Activated naive CD8-positive, alpha-beta T cell treated with anti-CD3 and anti-CD28 coated beads, Interleukin-2, amount 50 U/mL, for 16 hours (primary cell): ENCODE measurements at regions not wholly inside any gene's neighbourhood (a gene's known extent, or its start where the extent isn't known, plus 50 kb on each side); places are given as distances from the start of the nearest gene placed in this dataset.
"Not testable (repeated sequence)": the region's sequence is repeated elsewhere in the genome, so short reads cannot be mapped to it uniquely, and the experiment has no call there.

Source experiments
- DNase-seq: peaks from one replicate; pipeline ENCODE4 v3.0.0-alpha.2; 2020; ENCODE audit warnings: low read depth, low spot score

DNA sequence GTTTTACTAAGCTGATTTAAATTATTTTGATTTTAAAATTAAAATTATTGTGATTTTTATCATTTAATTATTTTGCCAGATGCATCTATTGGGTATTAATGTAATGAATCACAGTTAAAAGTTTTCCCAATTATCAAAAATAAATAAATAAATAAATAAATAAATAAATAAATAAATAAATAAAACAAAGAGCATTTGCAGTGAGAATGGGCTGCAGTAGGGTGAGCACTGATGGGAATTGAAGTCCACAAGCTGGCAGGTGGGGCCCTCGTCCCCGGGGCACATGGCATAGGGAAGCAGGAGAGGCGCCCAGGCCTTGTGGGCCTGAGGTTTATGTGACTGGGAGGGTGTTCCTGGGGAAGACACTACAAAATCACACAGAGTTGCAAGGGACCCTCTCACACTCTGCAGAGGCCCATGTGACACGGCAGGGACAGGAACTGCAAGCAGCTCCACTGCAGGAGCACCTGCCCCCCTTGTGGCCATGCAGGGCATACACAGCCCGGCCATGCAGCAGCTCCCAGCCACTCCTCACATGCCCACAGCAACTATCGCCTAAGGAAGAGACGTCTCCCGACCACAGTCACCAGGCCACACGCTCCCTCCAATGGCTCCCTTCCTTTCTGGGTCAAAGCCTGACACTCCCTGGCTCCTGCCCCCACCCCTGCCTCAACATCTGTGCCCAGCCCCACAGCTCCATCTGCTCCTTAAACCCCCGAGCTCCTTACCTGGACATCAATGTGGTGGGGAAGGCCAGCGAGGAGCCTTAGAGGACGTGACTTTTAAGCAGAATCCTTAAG lies 256.3 kb upstream of the SFSWAP start:
- DNase-seq, result no peak

DNA sequence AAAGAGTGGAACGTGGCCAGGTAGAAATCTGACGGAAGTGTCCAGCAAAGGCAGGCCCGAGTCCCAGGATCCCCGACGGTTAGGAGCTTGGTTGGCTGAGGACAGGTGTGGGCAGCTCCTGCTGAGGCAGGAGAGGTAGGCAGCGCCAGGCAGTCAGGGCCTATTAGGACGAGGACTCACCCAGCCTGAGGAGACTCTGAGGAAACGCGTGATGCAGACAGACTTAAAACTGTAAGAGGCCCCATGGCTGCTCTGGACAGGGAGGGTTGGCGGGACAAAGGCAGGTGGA lies 255.7 kb upstream of the SFSWAP start:
- DNase-seq, result no peak

DNA sequence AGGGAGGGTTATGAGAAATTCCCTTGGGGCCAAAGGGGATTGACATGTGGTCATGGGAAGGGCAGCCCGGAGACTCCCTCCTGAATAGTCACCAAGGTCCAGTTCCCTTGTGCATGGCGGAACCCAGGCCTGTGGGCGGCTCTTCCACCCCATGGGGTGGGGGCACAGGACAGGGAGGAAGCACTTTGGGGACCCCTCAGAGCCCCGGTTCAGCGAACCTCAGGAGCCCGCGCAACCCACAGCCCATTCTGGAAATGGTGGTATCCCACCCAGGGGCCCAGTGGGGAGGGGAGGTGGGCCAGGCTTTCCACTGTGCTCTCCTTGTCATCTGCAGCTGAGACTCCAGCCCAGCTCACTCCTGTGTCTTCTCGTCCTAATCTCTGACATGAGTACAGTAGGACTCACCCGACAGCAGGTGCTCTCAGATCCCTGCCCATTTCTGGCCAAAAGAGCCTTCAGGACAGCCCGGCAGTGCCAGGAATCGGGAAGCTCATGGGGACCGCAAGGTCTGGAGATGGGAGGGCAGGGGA lies 255.2 kb upstream of the SFSWAP start:
- no peak for DNase-seq

DNA sequence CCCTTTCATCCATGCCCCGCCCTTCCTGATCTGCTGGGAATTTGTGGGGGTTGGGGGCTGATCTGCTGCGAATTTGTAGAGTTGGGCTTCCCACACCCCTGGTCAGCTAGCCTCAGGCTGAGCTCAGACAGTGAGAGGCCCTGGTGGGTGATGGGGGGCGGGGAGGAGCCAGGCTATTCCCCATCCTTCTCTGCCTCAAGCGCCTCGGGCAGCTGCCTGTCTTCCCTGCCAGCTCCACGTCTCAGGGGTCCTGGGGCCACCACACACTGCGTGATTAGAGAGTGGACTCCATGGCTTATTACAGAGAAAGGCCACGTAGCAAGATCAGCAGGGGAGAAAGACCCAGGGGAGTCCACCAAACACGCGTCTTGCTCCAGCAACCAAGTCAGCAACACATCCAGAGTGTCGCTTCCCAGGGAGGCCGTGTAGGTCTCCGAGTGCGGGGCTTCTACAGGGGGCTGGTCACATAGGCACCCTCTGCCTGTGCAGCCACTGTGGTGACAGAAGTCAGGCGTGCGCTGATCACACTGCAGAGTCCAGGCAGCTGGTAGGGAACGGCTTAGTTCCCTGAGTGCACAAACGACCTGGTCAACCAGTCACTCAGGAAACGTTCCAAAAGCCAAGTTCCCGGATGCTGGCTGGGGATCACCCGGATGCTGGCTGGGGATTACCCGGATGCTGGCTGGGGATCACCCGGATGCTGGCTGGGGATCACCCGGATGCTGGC lies 254.4 kb upstream of the SFSWAP start:
- DNase-seq, result no peak

DNA sequence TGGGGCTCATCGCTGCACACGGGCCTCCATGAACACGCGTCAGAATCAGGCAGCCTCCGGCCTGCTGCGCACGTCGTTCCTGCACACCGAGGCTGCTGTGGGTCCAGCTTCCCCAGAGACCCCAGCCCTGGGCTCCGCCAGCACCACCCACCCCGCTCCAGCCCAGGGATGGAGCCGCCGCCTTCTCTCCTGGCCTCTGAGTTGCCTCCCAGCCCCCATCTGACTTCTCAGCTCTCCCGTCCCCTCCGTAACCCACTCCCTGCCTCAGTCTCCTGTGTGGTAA lies 253.9 kb upstream of the SFSWAP start:
- DNase-seq, result no peak

DNA sequence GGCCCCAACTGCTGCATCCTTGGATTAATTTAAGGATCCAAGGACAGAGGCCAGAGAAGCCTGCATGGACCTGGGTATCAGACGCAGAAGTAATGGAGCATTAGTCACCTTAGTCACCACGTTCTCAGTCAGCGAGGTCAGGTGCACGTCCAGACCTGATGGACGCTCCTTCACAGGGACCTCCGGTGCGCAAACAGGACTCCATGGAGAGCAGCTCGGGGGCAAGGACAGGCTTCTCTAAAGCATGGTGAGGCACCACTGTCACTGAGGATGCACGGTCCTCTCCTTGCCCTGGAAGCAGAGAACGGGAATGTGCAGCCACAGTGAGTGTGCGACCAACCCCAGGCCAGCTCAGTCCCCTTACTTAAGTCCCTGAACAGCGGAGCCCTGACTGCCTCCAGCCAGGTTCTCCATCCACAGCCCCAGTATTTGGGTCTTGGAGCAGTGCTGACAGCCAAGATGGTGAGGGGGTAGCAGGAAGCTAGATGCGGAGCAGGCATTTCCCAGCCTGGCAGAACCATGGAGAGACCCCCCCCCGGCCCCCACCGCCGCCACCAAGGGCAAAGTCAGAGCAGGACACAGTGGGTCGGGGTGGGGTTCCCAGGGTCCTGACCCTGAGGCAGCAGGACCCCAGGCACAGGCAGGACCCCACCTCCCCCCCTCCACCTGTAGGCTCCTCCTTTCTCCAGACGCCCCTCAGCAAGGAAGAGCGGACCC lies 253.4 kb upstream of the SFSWAP start:
- no peak for DNase-seq

DNA sequence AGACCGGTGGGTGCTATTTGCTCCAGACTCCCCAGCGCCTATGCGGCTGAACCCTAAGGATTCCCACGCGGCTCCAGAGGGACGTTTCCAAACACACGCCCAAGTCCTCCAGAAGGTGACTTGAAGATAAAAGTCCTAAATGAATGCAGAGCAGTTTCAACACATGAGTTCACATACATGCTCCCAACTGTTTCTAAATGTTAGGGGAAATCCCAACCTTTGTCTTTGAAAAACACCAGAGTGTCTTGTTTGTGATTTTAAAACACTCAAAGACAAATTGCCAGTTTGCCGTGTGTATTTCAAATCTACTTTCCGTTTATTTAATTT lies 252.9 kb upstream of the SFSWAP start:
- DNase-seq, result no peak

DNA sequence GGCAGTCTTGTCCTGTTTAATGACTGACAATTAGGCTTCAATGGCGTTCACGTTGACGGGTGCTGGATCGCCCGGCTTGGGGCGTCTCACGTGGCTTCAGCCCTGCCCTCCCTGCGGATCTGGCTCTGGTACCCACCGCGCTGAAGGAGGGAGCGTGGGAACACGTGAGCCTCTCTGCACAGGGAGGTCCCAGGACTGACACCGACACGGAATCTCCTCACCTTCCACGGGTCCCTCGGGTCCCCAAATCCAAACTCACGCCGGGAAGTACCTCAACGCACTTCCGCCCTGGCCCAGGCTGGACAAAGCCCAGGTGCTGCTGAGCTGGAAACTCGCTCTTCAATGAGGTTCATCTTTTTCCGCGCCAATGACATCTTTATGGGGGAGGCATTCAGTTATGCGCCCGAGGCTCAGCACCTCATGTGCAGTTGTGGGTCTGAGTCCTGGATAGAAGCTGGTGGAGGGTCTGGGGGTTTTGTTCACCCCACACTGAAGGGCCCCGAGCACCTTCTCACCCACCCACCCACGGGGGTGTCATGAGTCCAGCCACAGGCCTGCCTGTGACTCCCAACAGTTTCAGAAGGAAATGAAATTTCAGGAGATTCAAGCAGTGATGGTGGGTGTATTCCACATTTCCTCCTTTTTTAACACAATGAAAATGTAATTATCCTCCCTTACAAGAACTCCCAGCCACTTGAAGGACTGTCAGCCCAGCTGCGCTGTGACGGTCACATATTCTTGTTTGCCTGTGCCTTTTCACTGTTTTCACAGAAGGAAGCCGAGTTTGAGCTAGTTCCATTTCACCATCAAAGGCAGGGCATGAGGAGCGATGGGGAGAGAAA lies 251.7 kb upstream of the SFSWAP start:
- DNase-seq, result no peak

DNA sequence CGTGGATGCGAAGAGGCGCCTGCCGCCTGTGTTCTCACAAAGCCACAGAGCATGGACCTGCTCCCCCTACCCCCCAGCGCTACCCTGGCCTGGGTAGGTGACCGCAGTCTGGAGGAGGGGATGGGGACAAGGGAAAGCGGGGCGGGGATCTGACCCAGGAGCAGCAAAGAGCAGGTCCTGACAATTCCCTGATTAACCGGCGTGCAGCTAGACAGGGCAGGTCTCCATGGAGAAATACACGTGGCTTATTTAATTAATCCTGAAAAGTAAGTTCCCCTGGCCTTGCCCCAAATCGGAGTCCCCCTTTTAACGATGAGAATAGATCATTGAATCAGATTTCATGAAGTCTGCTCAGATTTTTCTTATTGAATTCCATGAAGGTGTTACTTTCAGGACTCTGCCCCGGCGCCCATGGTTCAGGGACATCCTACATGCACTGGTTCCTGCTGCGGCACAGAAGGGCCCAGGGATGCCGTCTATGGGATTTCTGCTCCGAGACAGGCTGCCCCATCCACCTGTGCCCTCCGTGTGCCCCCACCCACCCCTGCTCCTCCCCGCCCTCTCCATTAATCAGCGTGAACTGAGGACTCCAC lies 251.0 kb upstream of the SFSWAP start:
- DNase-seq, result no peak

DNA sequence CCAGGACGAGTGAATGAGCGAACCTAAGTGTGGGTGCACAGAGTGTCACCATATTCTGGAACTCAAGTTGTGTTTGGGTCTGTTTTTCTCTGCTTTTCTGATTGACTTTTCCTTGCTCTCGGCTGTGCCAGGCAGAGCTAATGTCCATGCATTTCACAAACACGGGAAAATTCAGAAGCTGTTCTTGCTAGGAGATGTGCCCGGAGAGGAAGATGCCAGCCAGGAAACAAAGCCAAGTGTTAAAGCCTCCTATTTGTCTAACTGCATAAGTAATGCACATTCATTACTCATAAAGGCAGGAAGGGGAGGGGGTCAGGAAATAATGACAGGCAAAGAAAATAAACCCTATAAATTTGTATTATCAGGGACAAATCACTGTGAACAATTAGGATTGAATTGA lies 250.4 kb upstream of the SFSWAP start:
- no peak for DNase-seq

DNA sequence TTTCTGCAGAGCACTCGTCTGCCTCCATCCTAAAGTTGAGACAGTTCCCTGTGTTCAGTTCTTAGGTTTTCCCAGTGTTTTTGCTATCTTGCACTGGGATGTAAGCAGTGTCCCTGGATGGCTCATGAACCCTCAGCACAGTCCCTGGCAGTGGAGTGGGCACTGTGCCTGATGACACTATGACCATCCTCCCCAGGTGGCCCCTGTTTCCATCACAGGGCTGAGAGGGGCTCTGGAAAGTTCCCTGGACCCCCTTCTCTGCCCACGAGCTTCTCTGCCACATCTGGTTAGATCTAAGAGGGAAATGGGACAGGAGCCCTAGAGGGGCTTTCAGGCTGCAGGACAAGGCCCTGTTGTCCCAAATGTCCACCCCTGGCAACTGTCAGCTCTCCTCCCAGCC lies 249.8 kb upstream of the SFSWAP start:
- no peak for DNase-seq

DNA sequence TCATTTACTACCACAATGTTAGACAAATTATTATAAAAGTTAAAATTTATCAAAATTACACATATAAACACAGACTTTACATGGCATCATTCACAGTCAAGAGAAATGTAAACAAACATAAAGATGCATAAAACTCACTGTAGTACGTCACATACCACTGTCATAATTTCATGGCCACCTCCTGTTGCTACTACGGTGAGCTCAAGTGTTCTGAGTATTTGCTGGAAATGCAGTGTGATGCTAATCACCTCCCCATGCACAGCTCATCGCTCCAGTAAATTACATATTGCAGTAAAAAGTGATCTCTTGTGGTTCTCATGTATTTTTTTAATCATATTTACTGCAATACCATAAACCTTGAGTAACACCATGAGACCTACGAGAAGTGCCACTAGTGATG lies 247.7 kb upstream of the SFSWAP start:
- no peak for DNase-seq

DNA sequence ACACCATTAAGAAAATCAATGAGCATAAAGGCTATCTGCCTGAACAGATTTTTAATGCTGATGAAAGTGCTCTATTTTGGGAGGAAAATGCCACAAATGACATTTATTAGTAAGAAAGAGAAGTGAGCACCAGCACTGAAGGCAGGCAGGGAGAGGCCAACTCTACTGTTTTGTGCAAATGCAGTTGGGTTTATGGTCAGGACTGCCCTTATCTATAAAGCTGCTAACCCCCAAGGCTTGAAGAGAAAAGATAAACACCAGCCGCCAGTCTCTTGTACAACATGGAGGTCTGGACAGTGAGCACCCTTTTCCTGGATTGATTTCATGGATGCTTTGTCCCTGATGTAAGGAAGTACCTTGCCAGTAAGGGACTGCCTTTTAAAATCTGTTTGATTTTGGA lies 246.8 kb upstream of the SFSWAP start:
- DNase-seq, result no peak

DNA sequence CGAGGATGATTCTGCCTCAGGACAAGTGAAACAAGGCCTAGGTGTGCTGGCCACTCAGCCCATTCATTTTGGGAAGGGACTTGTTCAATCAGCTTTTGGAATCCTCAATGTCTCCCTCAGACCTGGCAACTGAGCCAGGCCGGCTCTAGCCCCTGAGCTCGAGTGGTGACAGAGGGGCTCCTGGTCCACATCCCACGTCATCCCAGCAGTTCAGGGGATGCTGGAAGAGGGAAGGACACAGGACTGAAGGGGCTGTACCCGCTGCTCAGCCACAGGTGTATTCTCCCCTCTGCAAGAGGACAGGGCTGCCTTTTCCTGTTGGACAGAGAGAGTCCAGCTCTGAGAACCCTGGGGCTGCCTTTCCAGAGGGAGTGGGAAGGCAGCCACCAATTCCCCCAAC lies 244.6 kb upstream of the SFSWAP start:
- no peak for DNase-seq

DNA sequence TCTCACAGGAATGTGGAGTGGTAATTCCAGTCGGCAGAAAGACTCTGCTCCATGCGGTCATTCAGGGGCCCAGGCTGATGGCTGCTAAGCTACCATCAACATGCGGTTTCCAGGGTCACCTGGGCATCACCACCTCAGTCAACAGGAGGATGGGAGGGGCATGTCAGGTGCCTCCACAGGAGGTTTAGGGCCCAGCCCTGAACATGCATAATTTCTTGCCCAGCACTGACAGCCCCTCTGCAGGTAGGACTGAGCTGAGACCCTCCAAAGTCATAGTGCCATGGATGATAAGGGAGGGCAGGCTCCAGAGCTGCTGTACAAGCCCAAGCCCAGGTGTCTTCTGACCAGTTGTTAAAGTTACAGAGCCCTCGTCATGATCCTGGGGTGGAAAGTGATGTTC lies 244.0 kb upstream of the SFSWAP start:
- no peak for DNase-seq

DNA sequence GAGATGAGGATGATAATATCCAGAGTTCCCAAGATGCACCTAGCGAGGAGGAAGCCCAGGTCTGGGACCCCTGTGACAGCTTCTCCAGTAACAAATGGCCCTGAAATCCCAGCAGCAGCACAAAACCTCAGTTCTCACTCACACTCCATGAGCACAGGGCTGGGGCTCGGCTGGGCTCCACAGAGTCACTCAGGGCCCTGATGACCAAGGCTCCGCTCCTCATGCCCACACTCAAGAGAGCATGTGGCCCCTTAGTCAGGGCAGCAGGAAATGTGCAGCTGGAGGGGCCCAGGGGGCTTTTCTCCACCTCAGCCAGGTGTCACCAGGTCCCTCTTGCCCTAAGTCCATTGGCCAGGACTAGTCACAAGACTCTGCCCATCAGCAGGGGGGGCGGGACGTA lies 242.7 kb upstream of the SFSWAP start:
- no peak for DNase-seq

DNA sequence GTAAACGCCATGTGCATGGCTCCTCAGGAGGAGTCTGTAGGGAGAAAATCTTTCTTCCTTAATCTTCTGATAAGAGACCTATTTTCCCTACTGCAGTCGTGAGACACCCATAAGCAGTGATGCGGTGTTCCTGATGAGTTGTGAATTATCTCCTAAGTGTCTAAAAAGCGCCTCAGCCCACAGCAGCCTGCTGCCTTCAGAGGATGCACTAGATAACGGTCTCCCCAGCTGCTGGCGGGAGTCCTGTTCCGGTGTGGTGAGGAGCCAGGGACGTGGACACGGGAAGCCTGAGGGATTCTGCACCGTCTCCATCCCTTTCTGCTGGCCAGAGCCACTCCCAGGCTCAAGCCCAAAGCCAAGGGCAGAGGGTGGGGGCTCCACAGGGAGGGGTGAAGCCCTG lies 240.9 kb upstream of the SFSWAP start:
- not testable (repeated sequence) for DNase-seq

DNA sequence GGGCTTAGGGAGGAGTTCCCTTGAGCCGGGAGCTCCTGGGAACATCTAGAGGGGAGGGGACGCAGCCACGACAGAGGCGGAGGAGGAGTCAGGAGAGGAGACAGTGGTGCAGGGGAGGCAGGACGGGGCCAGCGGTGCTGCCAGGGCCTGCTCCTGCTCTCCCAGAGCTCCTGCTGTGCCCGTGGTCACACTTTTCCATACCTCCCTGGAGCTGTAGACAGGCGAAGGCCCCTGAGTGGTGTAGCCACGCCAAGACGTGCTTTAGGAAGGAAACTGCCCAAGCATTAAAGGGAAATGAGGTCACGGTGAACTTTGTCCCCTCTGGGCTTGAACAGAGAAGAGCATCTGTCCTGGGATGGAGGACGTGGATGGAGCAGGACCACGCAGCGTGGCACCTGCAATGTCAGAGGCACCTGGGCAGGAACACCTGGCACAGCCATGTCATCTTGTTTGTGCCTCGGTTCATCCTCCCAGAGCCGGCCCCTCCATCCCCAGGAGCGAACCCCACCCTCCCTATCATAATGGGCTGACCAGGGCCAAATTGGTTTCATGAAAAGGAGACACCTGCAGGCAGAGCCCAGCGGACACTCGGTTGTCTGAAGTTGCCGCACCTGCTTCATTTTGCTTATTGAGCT lies 239.5 kb upstream of the SFSWAP start:
- no peak for DNase-seq

DNA sequence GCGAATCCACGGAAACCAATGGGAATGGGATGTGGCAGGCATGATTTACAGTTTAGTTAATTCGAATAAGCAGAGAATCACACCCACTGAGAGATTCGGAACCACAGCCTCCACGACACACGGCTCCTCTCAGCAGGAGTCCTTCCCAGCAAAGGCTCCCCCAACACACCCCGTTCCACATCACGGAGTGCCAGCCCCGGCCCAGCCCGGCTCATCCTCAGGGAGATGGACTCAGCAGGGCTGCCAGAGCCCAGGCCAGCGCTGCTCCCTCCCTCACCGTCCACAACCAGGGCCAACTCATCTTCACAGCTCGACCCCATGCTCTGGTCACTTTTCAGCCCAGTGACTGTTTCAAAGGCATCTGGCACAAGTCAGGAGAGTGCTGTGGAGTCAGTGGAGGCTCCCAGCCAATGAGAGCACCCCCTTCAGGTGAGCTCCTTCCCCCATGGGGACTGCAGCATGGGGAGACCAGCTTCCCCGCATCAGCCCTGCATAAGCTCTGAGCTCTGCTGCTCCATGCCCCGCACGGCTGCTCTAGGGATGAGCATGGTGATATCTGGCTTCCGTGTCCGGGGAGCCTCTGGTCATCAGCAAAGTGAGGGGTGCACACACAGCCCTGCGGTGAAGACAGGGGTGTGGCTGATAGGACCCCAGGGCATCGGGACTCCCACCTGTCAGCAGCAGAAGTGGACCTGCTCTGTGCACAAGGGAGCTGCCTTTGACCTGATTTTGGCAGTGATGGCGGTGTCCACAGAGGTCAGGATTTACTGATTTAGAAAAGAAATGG lies 238.8 kb upstream of the SFSWAP start:
- DNase-seq, result no peak

DNA sequence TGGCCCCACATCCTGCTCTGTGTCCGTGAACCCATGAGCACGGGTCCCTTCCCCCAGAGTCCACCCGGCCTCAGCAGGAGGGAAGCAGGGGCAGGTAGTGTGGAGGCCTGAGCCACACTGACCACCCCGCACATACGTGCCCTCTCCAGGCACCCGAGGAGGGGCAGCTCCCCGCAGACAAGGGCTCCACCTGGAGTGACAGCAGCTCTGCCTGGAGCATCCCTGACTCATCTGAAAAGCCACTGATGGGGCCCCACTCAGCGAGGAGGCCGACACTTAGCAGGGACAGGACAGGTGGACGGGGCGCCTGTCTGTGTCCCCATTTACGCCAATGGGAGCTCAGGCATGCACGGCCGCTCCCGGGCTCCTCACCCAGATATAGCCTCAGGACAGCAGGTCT lies 237.6 kb upstream of the SFSWAP start:
- DNase-seq, result no peak
